Ishikawa (cell line): ENCODE measurements at regions not wholly inside any gene's neighbourhood (a gene's known extent, or its start where the extent isn't known, plus 50 kb on each side); places are given as distances from the start of the nearest gene placed in this dataset.
A peak's percentile ranks its signal among the peaks of the same experiment; 100 is the strongest.

Experiments
- CEBPB ChIP-seq: IDR thresholded peaks from 2 replicates; pipeline ENCODE4 v1.6.1; 2012
- CREB1 ChIP-seq: IDR thresholded peaks from 2 replicates; pipeline ENCODE4 v1.6.1; 2012; ENCODE audit warnings: low read depth
- EGR1 ChIP-seq: IDR thresholded peaks from 2 replicates; pipeline ENCODE4 v1.6.1; 2012
- EP300 ChIP-seq: IDR thresholded peaks from 2 replicates; pipeline ENCODE4 v1.6.1; 2012; ENCODE audit warnings: borderline replicate concordance
- FOXM1 ChIP-seq: IDR thresholded peaks from 2 replicates; pipeline ENCODE4 v1.6.1; 2012; ENCODE audit warnings: low read depth, borderline replicate concordance
- MAX ChIP-seq: IDR thresholded peaks from 2 replicates; pipeline ENCODE4 v1.6.1; 2012
- NFIC ChIP-seq: IDR thresholded peaks from 2 replicates; pipeline ENCODE4 v1.6.1; 2012
- RAD21 ChIP-seq: IDR thresholded peaks from 2 replicates; pipeline ENCODE4 v1.6.1; 2012; ENCODE audit warnings: low read depth
- REST ChIP-seq: IDR thresholded peaks from 2 replicates; pipeline ENCODE4 v1.6.1; 2012; ENCODE audit warnings: low read depth, mild to moderate bottlenecking
- TAF1 ChIP-seq: IDR thresholded peaks from 2 replicates; pipeline ENCODE4 v1.6.1; 2012; ENCODE audit warnings: low read depth, mild to moderate bottlenecking
- TCF12 ChIP-seq: IDR thresholded peaks from 2 replicates; pipeline ENCODE4 v1.6.1; 2012; ENCODE audit warnings: low read depth
- TEAD4 ChIP-seq: IDR thresholded peaks from 2 replicates; pipeline ENCODE4 v1.6.1; 2012
- USF1 ChIP-seq: IDR thresholded peaks from 2 replicates; pipeline ENCODE4 v1.6.1; 2012
- YY1 ChIP-seq: IDR thresholded peaks from 2 replicates; pipeline ENCODE4 v1.6.1; 2012; ENCODE audit warnings: low read depth
- ZBTB7A ChIP-seq: IDR thresholded peaks from 2 replicates; pipeline ENCODE4 v1.6.1; 2012; ENCODE audit warnings: low read depth

GRCh38 chr1:148361427-148362215 is 121.5 kb downstream of the PPIAL4G start:
- TF ChIP-seq NFIC, result peak; percentile 33; the same call in 1 of the 2 replicates

GRCh38 chr1:148357037-148357436 is 126.1 kb downstream of the PPIAL4G start:
- no peak for TF ChIP-seq CEBPB
- no peak for TF ChIP-seq EGR1
- TF ChIP-seq CREB1, result no peak
- no peak for TF ChIP-seq NFIC
- no peak for TF ChIP-seq USF1

GRCh38 chr1:148355976-148356375 is 127.1 kb downstream of the PPIAL4G start:
- TF ChIP-seq USF1 (no peak), NFIC (no peak), TCF12 (no peak), EGR1 (no peak), ZBTB7A (no peak), YY1 (no peak)

- no peak for TF ChIP-seq TCF12
- TF ChIP-seq TAF1, result no peak
- no peak for TF ChIP-seq EP300
- TF ChIP-seq FOXM1, result no peak
- no peak for TF ChIP-seq CEBPB
- TF ChIP-seq CREB1, result no peak
- TF ChIP-seq YY1, result no peak
- no peak for TF ChIP-seq MAX
- TF ChIP-seq REST, result no peak
- no peak for TF ChIP-seq NFIC
- no peak for TF ChIP-seq USF1
- TF ChIP-seq RAD21, result no peak
- TF ChIP-seq TEAD4, result no peak
Measured at GRCh38 chr1:148354913-148355308, 128.2 kb downstream of the PPIAL4G start.

GRCh38 chr1:148354284-148354912 is 128.7 kb downstream of the PPIAL4G start:
- TF ChIP-seq RAD21 (no peak), TCF12 (no peak), REST (no peak), USF1 (no peak), YY1 (no peak), TEAD4 (no peak), EP300 (no peak), FOXM1 (no peak), NFIC (no peak), MAX (no peak), CREB1 (no peak), TAF1 (no peak)
